ENCODE measurements at regions not wholly inside any gene's neighbourhood (a gene's known extent, or its start where the extent isn't known, plus 50 kb on each side); places are given as distances from the start of the nearest gene placed in this dataset.

DNA sequence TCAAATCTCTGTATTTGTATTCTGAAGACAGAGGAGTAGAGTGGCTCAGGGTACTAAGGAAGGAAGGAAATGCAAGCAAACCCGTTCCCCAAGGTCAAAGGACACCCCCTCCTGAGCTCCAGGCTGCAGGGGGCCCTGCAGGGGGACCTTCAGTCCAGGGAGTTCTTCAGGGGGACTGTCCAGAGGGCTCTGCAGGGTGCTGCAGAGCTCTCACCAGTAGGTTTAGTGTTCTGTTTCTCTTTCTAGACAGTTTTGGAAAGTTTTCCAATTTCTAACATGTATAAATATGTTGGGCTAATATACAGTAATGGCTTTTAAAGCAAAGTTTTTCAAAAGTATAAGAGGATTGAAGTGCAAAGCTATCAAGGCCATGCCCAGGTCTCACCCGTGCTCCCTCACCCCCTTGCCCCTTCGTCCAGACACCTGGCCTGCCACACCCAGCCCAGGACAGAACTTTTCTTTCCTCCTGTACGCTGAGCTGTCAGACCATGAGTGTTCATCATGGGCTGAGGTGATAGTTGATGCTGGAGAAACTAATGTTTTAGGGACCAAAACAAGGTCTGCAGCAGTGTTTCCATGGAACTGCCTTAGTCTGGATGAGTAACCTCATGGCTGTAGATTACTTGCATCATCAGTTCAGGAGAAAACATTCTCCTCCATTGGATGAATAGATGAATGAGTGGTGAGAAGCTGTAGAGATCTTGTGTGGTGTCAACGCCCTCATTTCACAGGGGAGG, 134.2 kb downstream of the GLI2 start:
- TF ChIP-seq CTCF (conservative IDR thresholded peaks at IDR 0.05) (no peak), EZH2 (IDR thresholded peaks at IDR 0.05; ENCODE audit: low read depth) (no peak)
